ENCODE measurements at regions not wholly inside any gene's neighbourhood (a gene's known extent, or its start where the extent isn't known, plus 50 kb on each side); places are given as distances from the start of the nearest gene placed in this dataset.
"Not testable (repeated sequence)": the region's sequence is repeated elsewhere in the genome, so short reads cannot be mapped to it uniquely, and the experiment has no call there.

DNA sequence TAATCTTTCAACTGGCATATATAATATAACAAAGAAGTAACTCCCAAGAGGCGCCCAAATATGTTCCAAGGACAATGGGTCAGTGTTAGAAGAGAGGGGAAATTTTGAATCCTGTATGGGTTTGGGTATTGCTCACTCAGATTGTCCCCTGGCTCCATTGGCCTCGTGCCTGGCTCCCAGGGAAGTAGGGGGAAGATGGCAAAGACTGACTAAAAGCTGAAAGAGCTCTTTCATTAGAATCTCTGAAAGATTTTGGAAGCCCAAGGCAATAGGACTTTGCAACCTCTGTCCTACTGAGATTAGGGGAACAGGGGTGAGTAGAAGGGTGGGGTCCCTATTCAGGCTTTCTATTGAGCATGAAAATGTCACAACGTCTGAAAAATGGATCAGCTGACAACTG, 1272.8 kb upstream of the ZEB2 start:
- TF ChIP-seq SNAI2 (CRISPR knock-in tag; IDR thresholded peaks at IDR 0.05): no peak
- TF ChIP-seq TOX (CRISPR knock-in tag; IDR thresholded peaks at IDR 0.05; ENCODE audit: borderline replicate concordance): no peak
- TF ChIP-seq ZFP30 (CRISPR knock-in tag; IDR thresholded peaks at IDR 0.05): no peak
- TF ChIP-seq OSR1 (CRISPR knock-in tag; IDR thresholded peaks at IDR 0.05): no peak
- no peak for TF ChIP-seq ZNF70 (CRISPR knock-in tag; IDR thresholded peaks at IDR 0.05)
- TF ChIP-seq, protein P1, sequence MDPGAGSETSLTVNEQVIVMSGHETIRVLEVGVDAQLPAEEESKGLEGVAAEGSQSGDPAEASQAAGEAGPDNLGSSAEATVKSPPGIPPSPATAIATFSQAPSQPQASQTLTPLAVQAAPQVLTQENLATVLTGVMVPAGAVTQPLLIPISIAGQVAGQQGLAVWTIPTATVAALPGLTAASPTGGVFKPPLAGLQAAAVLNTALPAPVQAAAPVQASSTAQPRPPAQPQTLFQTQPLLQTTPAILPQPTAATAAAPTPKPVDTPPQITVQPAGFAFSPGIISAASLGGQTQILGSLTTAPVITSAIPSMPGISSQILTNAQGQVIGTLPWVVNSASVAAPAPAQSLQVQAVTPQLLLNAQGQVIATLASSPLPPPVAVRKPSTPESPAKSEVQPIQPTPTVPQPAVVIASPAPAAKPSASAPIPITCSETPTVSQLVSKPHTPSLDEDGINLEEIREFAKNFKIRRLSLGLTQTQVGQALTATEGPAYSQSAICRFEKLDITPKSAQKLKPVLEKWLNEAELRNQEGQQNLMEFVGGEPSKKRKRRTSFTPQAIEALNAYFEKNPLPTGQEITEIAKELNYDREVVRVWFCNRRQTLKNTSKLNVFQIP (CRISPR knock-in tag; IDR thresholded peaks at IDR 0.05; ENCODE audit: borderline replicate concordance, low read depth): no peak
- no peak for TF ChIP-seq PPARA (CRISPR knock-in tag; IDR thresholded peaks at IDR 0.05; ENCODE audit: borderline replicate concordance)
- no peak for TF ChIP-seq ZFP3 (CRISPR knock-in tag; IDR thresholded peaks at IDR 0.05)
- no peak for TF ChIP-seq ZC3H10 (CRISPR knock-in tag; IDR thresholded peaks at IDR 0.05)
- TF ChIP-seq, protein P2, sequence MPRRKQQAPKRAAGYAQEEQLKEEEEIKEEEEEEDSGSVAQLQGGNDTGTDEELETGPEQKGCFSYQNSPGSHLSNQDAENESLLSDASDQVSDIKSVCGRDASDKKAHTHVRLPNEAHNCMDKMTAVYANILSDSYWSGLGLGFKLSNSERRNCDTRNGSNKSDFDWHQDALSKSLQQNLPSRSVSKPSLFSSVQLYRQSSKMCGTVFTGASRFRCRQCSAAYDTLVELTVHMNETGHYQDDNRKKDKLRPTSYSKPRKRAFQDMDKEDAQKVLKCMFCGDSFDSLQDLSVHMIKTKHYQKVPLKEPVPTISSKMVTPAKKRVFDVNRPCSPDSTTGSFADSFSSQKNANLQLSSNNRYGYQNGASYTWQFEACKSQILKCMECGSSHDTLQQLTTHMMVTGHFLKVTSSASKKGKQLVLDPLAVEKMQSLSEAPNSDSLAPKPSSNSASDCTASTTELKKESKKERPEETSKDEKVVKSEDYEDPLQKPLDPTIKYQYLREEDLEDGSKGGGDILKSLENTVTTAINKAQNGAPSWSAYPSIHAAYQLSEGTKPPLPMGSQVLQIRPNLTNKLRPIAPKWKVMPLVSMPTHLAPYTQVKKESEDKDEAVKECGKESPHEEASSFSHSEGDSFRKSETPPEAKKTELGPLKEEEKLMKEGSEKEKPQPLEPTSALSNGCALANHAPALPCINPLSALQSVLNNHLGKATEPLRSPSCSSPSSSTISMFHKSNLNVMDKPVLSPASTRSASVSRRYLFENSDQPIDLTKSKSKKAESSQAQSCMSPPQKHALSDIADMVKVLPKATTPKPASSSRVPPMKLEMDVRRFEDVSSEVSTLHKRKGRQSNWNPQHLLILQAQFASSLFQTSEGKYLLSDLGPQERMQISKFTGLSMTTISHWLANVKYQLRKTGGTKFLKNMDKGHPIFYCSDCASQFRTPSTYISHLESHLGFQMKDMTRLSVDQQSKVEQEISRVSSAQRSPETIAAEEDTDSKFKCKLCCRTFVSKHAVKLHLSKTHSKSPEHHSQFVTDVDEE (CRISPR knock-in tag; IDR thresholded peaks at IDR 0.05): no peak
- TF ChIP-seq RARB (CRISPR knock-in tag; IDR thresholded peaks at IDR 0.05): no peak
- no peak for TF ChIP-seq CREB5 (CRISPR knock-in tag; IDR thresholded peaks at IDR 0.05; ENCODE audit: low read depth)
- TF ChIP-seq ARNTL (CRISPR knock-in tag; IDR thresholded peaks at IDR 0.05; ENCODE audit: borderline replicate concordance, low read depth): no peak
- TF ChIP-seq GLIS3 (CRISPR knock-in tag; IDR thresholded peaks at IDR 0.05): no peak
- no peak for TF ChIP-seq ESRRG (CRISPR knock-in tag; IDR thresholded peaks at IDR 0.05)
- TF ChIP-seq ZNF565 (CRISPR knock-in tag; conservative IDR thresholded peaks at IDR 0.05; ENCODE audit: low read depth): no peak
- no peak for TF ChIP-seq ZNF8 (CRISPR knock-in tag; IDR thresholded peaks at IDR 0.05)
- TF ChIP-seq CSDC2 (CRISPR knock-in tag; IDR thresholded peaks at IDR 0.05): no peak

GRCh38 chr2:145789636-145790035, 1269.7 kb upstream of the ZEB2 start:
- no peak for ATAC-seq
- TF ChIP-seq, protein P2 (CRISPR knock-in tag; IDR thresholded peaks at IDR 0.05): no peak
- no peak for TF ChIP-seq CSRNP3 (CRISPR knock-in tag; IDR thresholded peaks at IDR 0.05)
- TF ChIP-seq GLIS3 (CRISPR knock-in tag; IDR thresholded peaks at IDR 0.05): no peak
- no peak for TF ChIP-seq ZNF8 (CRISPR knock-in tag; IDR thresholded peaks at IDR 0.05)
- TF ChIP-seq CREB5 (CRISPR knock-in tag; IDR thresholded peaks at IDR 0.05; ENCODE audit: low read depth): no peak
- no peak for TF ChIP-seq CSDC2 (CRISPR knock-in tag; IDR thresholded peaks at IDR 0.05)
- TF ChIP-seq PPARA (CRISPR knock-in tag; IDR thresholded peaks at IDR 0.05; ENCODE audit: borderline replicate concordance): no peak
- TF ChIP-seq ZC3H10 (CRISPR knock-in tag; IDR thresholded peaks at IDR 0.05): no peak
- no peak for TF ChIP-seq SNAI2 (CRISPR knock-in tag; IDR thresholded peaks at IDR 0.05)
- no peak for TF ChIP-seq OSR1 (CRISPR knock-in tag; IDR thresholded peaks at IDR 0.05)
- no peak for TF ChIP-seq ZFP3 (CRISPR knock-in tag; IDR thresholded peaks at IDR 0.05)
- no peak for TF ChIP-seq TCF4 (CRISPR knock-in tag; IDR thresholded peaks at IDR 0.05; ENCODE audit: borderline replicate concordance)
- TF ChIP-seq, protein P3, sequence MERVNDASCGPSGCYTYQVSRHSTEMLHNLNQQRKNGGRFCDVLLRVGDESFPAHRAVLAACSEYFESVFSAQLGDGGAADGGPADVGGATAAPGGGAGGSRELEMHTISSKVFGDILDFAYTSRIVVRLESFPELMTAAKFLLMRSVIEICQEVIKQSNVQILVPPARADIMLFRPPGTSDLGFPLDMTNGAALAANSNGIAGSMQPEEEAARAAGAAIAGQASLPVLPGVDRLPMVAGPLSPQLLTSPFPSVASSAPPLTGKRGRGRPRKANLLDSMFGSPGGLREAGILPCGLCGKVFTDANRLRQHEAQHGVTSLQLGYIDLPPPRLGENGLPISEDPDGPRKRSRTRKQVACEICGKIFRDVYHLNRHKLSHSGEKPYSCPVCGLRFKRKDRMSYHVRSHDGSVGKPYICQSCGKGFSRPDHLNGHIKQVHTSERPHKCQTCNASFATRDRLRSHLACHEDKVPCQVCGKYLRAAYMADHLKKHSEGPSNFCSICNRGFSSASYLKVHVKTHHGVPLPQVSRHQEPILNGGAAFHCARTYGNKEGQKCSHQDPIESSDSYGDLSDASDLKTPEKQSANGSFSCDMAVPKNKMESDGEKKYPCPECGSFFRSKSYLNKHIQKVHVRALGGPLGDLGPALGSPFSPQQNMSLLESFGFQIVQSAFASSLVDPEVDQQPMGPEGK (CRISPR knock-in tag; IDR thresholded peaks at IDR 0.05; ENCODE audit: borderline replicate concordance): no peak
- TF ChIP-seq, protein P1 (CRISPR knock-in tag; IDR thresholded peaks at IDR 0.05; ENCODE audit: borderline replicate concordance, low read depth): no peak

More for the DNA sequence above, 1272.8 kb upstream of the ZEB2 start:
- ATAC-seq: no peak

DNA sequence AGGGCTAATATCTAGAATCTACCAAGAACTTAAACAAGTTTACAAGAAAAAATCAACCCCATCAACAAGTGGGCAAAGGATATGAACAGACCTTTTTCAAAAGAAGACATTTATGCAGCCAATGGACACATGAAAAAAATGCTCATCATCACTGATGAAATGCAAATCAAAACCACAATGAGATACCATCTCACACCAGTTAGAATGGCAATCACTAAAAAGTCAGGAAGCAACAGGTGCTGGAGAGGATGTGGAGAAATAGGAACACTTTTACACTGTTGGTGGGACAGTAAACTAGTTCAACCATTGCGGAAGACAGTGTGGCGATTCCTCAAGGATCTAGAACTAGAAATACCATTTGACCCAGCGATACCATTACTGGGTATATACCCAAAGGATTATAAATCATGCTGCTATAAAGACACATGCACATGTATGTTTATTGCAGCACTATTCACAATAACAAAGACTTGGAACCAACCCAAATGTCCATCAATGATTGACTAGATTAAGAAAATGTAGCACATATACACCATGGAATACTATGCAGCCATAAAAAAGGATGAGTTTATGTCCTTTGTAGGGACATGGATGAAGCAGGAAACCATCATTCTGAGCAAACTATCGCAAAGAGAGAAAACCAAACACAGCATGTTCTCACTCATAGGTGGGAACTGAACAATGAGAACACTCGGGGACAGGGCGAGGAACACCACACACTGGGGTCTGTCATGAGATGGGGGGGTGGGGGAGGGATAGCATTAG, 1267.9 kb upstream of the ZEB2 start:
- ATAC-seq: not testable (repeated sequence)
